ENCODE measurements at regions not wholly inside any gene's neighbourhood (a gene's known extent, or its start where the extent isn't known, plus 50 kb on each side); places are given as distances from the start of the nearest gene placed in this dataset.

GRCh38 chr1:219792337-219793021, 135.9 kb downstream of the SLC30A10 start:
- ChIA-PET POLR2A (no interaction called here), RAD21 (ENCODE audit: low non-redundant PET in 1 of 2, low total read pairs in 2 of 2, uncharacterized antibody in 2 of 2, unreplicated experiment in 2 of 2) (no interaction called here), CTCF (no interaction called here)
- H3K9me2 ChIP-seq (ENCODE audit: insufficient read depth): no peaks in the 10 kb centered on the region
- no peak overlapping the region for H3K9ac ChIP-seq (ENCODE audit: low read length)
- TF ChIP-seq TCF7L2 (IDR thresholded peaks at IDR 0.05; ENCODE audit: borderline replicate concordance, extremely low read depth, insufficient read depth, insufficient read length): peak; percentile 49
- TF ChIP-seq RAD21 (IDR thresholded peaks at IDR 0.05; ENCODE audit: low read depth): no peak
- ATAC-seq (no peak), DNase-seq (ENCODE audit: low read depth, low spot score) (no peak)
- no peak overlapping the region for H3K4me3 ChIP-seq (replicated peaks in 1 of 2; ENCODE audit: low read depth in 1 of 2, low read length in 2 of 2)
- no peaks in the 10 kb centered on the region for H3K27me3 ChIP-seq (ENCODE audit: insufficient read depth, low read length)
- H3K79me2 ChIP-seq (ENCODE audit: insufficient read depth, low read length): no peaks in the 10 kb centered on the region
- H3K27ac ChIP-seq (ENCODE audit: low read depth, low read length): no peak overlapping the region
- intact Hi-C loops (cut with micrococcal nuclease): no loop called here
- H3K4me2 ChIP-seq (ENCODE audit: low read length): no peak overlapping the region
- H3K36me3 ChIP-seq (ENCODE audit: control insufficient read depth in 1 of 2, insufficient read depth in 2 of 2, low read length in 2 of 2): no peaks in the 10 kb centered on the region
- H2AFZ ChIP-seq (ENCODE audit: low read depth, low read length, poor library complexity, severe bottlenecking): no peak overlapping the region
- H3K9me3 ChIP-seq (ENCODE audit: control insufficient read depth in 1 of 2, insufficient read depth in 1 of 2, low read depth in 1 of 2, low read length in 2 of 2): no peaks in the 10 kb centered on the region
- H3K4me1 ChIP-seq (ENCODE audit: control insufficient read depth in 1 of 2, insufficient read depth in 2 of 2, low read length in 2 of 2): no peaks in the 10 kb centered on the region; a peak in 1 of 4 replicates
- BruUV-seq (replicated peaks): no TSS peak
- no peaks in the 10 kb centered on the region for H4K20me1 ChIP-seq (ENCODE audit: insufficient read depth)

DNA sequence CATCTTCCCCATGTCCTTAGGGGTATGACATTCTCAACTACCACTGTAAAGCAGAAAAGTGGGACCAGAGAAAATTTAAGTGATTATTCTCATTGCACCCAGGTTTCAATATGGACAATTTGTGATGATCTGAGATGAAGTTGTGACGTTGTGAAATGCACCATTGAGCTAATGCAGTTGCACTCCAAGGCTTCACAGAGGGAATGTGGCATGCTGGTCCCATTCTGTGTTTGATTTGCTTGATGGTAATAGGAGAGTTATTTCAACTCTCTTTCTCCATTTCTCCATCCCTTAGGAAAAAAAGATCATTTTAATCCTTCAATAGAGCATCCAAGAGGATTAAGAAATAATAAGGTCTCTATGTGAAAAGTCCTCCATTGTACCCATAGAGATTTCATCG, 136.6 kb downstream of the SLC30A10 start:
- intact Hi-C loops (cut with micrococcal nuclease): no loop called here
- Histone ChIP-seq H3K27me3 (ENCODE audit: insufficient read depth, low read length) (no peaks in the 10 kb centered on the region), H3K36me3 (ENCODE audit: control insufficient read depth in 1 of 2, insufficient read depth in 2 of 2, low read length in 2 of 2) (no peaks in the 10 kb centered on the region), H3K4me1 (ENCODE audit: control insufficient read depth in 1 of 2, insufficient read depth in 2 of 2, low read length in 2 of 2) (no peaks in the 10 kb centered on the region; a peak in 1 of 4 replicates), H3K4me2 (ENCODE audit: low read length) (no peak overlapping the region), H3K9me3 (ENCODE audit: control insufficient read depth in 1 of 2, insufficient read depth in 1 of 2, low read depth in 1 of 2, low read length in 2 of 2) (no peaks in the 10 kb centered on the region), H3K9ac (ENCODE audit: low read length) (no peak overlapping the region), H2AFZ (ENCODE audit: low read depth, low read length, poor library complexity, severe bottlenecking) (no peak overlapping the region), H3K9me2 (ENCODE audit: insufficient read depth) (no peaks in the 10 kb centered on the region), H3K4me3 (replicated peaks in 1 of 2; ENCODE audit: low read depth in 1 of 2, low read length in 2 of 2) (no peak overlapping the region), H4K20me1 (ENCODE audit: insufficient read depth) (no peaks in the 10 kb centered on the region), H3K27ac (ENCODE audit: low read depth, low read length) (no peak overlapping the region; the same call in 1 of the 2 replicates), H3K79me2 (ENCODE audit: insufficient read depth, low read length) (no peaks in the 10 kb centered on the region)
- no peak for TF ChIP-seq JUND (IDR thresholded peaks at IDR 0.05)
- TF ChIP-seq ATF3 (IDR thresholded peaks at IDR 0.05): no peak
- no peak for TF ChIP-seq ZNF274 (IDR thresholded peaks at IDR 0.05; ENCODE audit: low read depth, low read length)
- no peak for TF ChIP-seq SP1 (IDR thresholded peaks at IDR 0.05; ENCODE audit: low read depth)
- TF ChIP-seq ELF1 (IDR thresholded peaks at IDR 0.05; ENCODE audit: borderline replicate concordance, low read depth): no peak
- no peak for TF ChIP-seq ZFX (IDR thresholded peaks at IDR 0.05)
- no peak for TF ChIP-seq RAD21 (IDR thresholded peaks at IDR 0.05; ENCODE audit: low read depth)
- TF ChIP-seq CBX3 (IDR thresholded peaks at IDR 0.05; ENCODE audit: low read depth): no peak
- no peak for TF ChIP-seq POLR2AphosphoS5 (IDR thresholded peaks at IDR 0.05; ENCODE audit: low read depth, low read length)
- DNase-seq (ENCODE audit: low read depth, low spot score) (no peak), ATAC-seq (no peak)
- ChIA-PET RAD21 (ENCODE audit: low non-redundant PET in 1 of 2, low total read pairs in 2 of 2, uncharacterized antibody in 2 of 2, unreplicated experiment in 2 of 2) (no interaction called here), CTCF (no interaction called here), POLR2A (no interaction called here)
- BruUV-seq (replicated peaks): no TSS peak

All from HCT116 (cell line).